ENCODE measurements at regions not wholly inside any gene's neighbourhood (a gene's known extent, or its start where the extent isn't known, plus 50 kb on each side); places are given as distances from the start of the nearest gene placed in this dataset.
"Not testable (repeated sequence)": the region's sequence is repeated elsewhere in the genome, so short reads cannot be mapped to it uniquely, and the experiment has no call there.

DNA sequence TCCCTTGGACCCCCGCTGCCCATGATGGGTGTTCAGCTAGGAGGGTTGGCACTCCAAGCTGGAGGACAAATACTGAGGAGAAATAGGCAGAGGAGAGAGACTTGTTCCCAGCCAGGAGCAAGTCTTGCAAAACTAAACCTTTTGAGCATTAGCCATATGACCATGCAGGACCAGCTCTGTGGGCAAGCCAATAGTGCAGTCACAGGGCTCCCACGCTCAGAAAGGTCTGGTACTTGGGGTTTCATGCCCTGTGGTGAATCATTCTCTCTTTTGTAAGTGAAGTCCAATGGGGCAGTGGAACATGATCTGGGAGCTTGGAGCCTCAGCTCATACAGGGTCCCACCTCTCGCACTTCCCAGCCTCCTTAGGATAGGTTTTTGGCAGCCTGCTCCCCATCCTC is 300.9 kb downstream of the BCOR start:
- Histone ChIP-seq H4K8ac (ENCODE audit: low read depth in 2 of 2, low read length in 2 of 2) (no peak overlapping the region), H2BK20ac (ENCODE audit: low read depth, low read length) (no peak overlapping the region), H2BK120ac (ENCODE audit: low read depth, low read length) (no peak overlapping the region), H3K14ac (replicated peaks; ENCODE audit: low read depth, low read length) (no peak overlapping the region), H3K9me3 (ENCODE audit: control insufficient read depth, insufficient read depth, low read length) (no peaks in the 10 kb centered on the region), H4K5ac (ENCODE audit: low read depth, low read length) (no peak overlapping the region), H2BK15ac (ENCODE audit: low read depth, low read length) (no peak overlapping the region), H3K27me3 (ENCODE audit: control insufficient read depth, insufficient read depth, low read length) (peaks cover 22% of the 10 kb centered on the region), H3K9ac (ENCODE audit: low read depth, low read length) (no peak overlapping the region), H3K23ac (ENCODE audit: low read depth, low read length) (no peak overlapping the region), H3K27ac (ENCODE audit: insufficient read depth, low read length) (no peak overlapping the region), H3K56ac (ENCODE audit: extremely low read depth, insufficient read depth, low read length) (no peak overlapping the region), H2BK5ac (ENCODE audit: low read depth, low read length, poor library complexity, severe bottlenecking) (no peak overlapping the region), H4K91ac (ENCODE audit: insufficient read depth, low read depth, low read length) (no peak overlapping the region), H3K4me1 (ENCODE audit: control insufficient read depth, insufficient read depth, low read length) (no peaks in the 10 kb centered on the region), H2AFZ (replicated peaks; ENCODE audit: low read length, poor library complexity) (no peak overlapping the region), H4K20me1 (ENCODE audit: insufficient read depth, low read length) (no peaks in the 10 kb centered on the region), H3K4ac (ENCODE audit: low read depth, low read length) (no peak overlapping the region), H2AK9ac (replicated peaks; ENCODE audit: low read depth, low read length, poor library complexity) (no peak overlapping the region), H2AK5ac (ENCODE audit: low read depth, low read length) (no peak overlapping the region), H3K4me3 (ENCODE audit: insufficient read depth, low read depth, low read length) (no peak overlapping the region), H3K36me3 (ENCODE audit: control insufficient read depth, insufficient read depth, low read length) (no peaks in the 10 kb centered on the region), H3K9me1 (ENCODE audit: insufficient read depth, low read length) (no peaks in the 10 kb centered on the region), H3K79me1 (ENCODE audit: low read depth in 1 of 2, low read length in 2 of 2) (no peaks in the 10 kb centered on the region), H3K18ac (ENCODE audit: low read depth, low read length) (no peak overlapping the region), H3K4me2 (ENCODE audit: low read depth, low read length) (no peak overlapping the region)
- WGBS, 2 experiments (ENCODE audit: extremely low coverage in 2 of 2, insufficient read length in 1 of 2) = 33% methylated on average over 1 of the region's 3 CpGs; no CpG with 5 or more reads in 1 of the 2 experiments
- POLR2A ChIA-PET (ENCODE audit: unreplicated experiment) = no interaction called here
- DNase-seq (peak; percentile 5), ATAC-seq (ENCODE audit: low read depth) (no peak)
- intact Hi-C loops (cut with micrococcal nuclease) (no loop called here), in situ Hi-C loops (cut with MboI; ENCODE audit: low sequenced_read_pairs) (no loop called here), dilution Hi-C loops (cut with HindIII; ENCODE audit: low sequenced_read_pairs, unreplicated experiment) (no loop called here)
- TF ChIP-seq, protein P1, sequence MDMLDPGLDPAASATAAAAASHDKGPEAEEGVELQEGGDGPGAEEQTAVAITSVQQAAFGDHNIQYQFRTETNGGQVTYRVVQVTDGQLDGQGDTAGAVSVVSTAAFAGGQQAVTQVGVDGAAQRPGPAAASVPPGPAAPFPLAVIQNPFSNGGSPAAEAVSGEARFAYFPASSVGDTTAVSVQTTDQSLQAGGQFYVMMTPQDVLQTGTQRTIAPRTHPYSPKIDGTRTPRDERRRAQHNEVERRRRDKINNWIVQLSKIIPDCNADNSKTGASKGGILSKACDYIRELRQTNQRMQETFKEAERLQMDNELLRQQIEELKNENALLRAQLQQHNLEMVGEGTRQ (IDR thresholded peaks at IDR 0.05; ENCODE audit: low read depth, low read length) = no peak
- no peak for TF ChIP-seq MAFK (IDR thresholded peaks at IDR 0.05; ENCODE audit: low read depth, low read length)
- no peak for TF ChIP-seq RFX5 (IDR thresholded peaks at IDR 0.05; ENCODE audit: low read depth, low read length)
- no peak for TF ChIP-seq MAZ (IDR thresholded peaks at IDR 0.05; ENCODE audit: borderline replicate concordance, low read depth, low read length)
- no peak for TF ChIP-seq CHD1 (IDR thresholded peaks at IDR 0.05; ENCODE audit: low read depth, low read length)
- TF ChIP-seq RAD21 (IDR thresholded peaks at IDR 0.05; ENCODE audit: low read length) = no peak
- no TSS peak for BruUV-seq (replicated peaks)
- CTCF ChIA-PET = interaction anchor here (0.6 kb wide), 1 partner anchor 22 kb away, joined by 3 read pairs; no protein-coding TSS in a partner anchor

DNA sequence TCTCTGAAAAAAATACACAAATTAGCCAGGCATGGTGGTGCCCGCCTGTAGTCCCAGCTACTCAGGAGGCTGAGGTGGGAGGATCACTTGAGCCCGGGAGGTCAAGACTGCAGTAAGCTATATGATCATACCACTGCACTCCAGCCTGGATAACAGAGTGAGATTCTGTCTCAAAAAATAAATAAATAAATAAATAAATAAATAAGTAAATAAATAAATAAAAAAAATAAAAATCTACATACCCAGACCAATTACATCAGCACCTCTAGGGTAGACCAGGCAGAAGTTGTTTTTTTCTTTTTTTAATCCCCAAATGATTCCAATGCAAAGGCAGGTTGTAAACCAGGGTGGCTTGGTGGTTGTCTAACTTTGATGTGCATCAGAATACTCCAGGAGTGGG is 299.3 kb downstream of the BCOR start:
- POLR2A ChIA-PET (ENCODE audit: unreplicated experiment); H3K27ac ChIP-seq (ENCODE audit: insufficient read depth, low read length); CTCF ChIA-PET; DNase-seq; dilution Hi-C loops (cut with HindIII; ENCODE audit: low sequenced_read_pairs, unreplicated experiment); BruUV-seq (replicated peaks); H3K9ac ChIP-seq (ENCODE audit: low read depth, low read length); H2BK20ac ChIP-seq (ENCODE audit: low read depth, low read length); H2BK15ac ChIP-seq (ENCODE audit: low read depth, low read length); H3K14ac ChIP-seq (replicated peaks; ENCODE audit: low read depth, low read length); ATAC-seq (ENCODE audit: low read depth); H2AFZ ChIP-seq (replicated peaks; ENCODE audit: low read length, poor library complexity); H3K9me3 ChIP-seq (ENCODE audit: control insufficient read depth, insufficient read depth, low read length); H4K91ac ChIP-seq (ENCODE audit: insufficient read depth, low read depth, low read length); H3K56ac ChIP-seq (ENCODE audit: extremely low read depth, insufficient read depth, low read length); in situ Hi-C loops (cut with MboI; ENCODE audit: low sequenced_read_pairs); H2BK5ac ChIP-seq (ENCODE audit: low read depth, low read length, poor library complexity, severe bottlenecking); H3K36me3 ChIP-seq (ENCODE audit: control insufficient read depth, insufficient read depth, low read length); H3K79me1 ChIP-seq (ENCODE audit: low read depth in 1 of 2, low read length in 2 of 2); H4K8ac ChIP-seq (ENCODE audit: low read depth in 2 of 2, low read length in 2 of 2); H3K4me2 ChIP-seq (ENCODE audit: low read depth, low read length); H3K18ac ChIP-seq (ENCODE audit: low read depth, low read length); H2AK5ac ChIP-seq (ENCODE audit: low read depth, low read length); H4K20me1 ChIP-seq (ENCODE audit: insufficient read depth, low read length); H3K9me1 ChIP-seq (ENCODE audit: insufficient read depth, low read length); H3K23ac ChIP-seq (ENCODE audit: low read depth, low read length); H3K4me3 ChIP-seq (ENCODE audit: insufficient read depth, low read depth, low read length); H2AK9ac ChIP-seq (replicated peaks; ENCODE audit: low read depth, low read length, poor library complexity); H4K5ac ChIP-seq (ENCODE audit: low read depth, low read length); intact Hi-C loops (cut with micrococcal nuclease); H2BK120ac ChIP-seq (ENCODE audit: low read depth, low read length); H3K4ac ChIP-seq (ENCODE audit: low read depth, low read length); H3K4me1 ChIP-seq (ENCODE audit: control insufficient read depth, insufficient read depth, low read length): not testable (repeated sequence)
- no CpG with 5 or more reads among the region's 2 CpGs for WGBS, 2 experiments (ENCODE audit: extremely low coverage in 2 of 2, insufficient read length in 1 of 2)
- H3K27me3 ChIP-seq (ENCODE audit: control insufficient read depth, insufficient read depth, low read length) = peaks cover 22% of the 10 kb centered on the region

Data from IMR-90 (cell line).